Osteocyte (in vitro differentiated cells): ENCODE measurements at regions not wholly inside any gene's neighbourhood (a gene's known extent, or its start where the extent isn't known, plus 50 kb on each side); places are given as distances from the start of the nearest gene placed in this dataset.

Experiments used
- DNase-seq: peaks from one replicate; pipeline ENCODE4 v3.0.0; 2021; ENCODE audit warnings: mixed read lengths; ENCODE audit not compliant: unreplicated experiment; ENCODE audit errors: extremely low spot score
- H3K27ac Mint-ChIP-seq: one replicate; pipeline ENCODE4 v1.8.0; 2021; ENCODE audit warnings: mild to moderate bottlenecking, mixed read lengths; ENCODE audit not compliant: unreplicated experiment
- H3K27me3 Mint-ChIP-seq: one replicate; pipeline ENCODE4 v1.8.0; 2021; ENCODE audit warnings: mixed read lengths; ENCODE audit not compliant: unreplicated experiment
- H3K36me3 Mint-ChIP-seq: one replicate; pipeline ENCODE4 v1.8.0; 2021; ENCODE audit warnings: mixed read lengths; ENCODE audit not compliant: unreplicated experiment
- H3K4me1 Mint-ChIP-seq: one replicate; pipeline ENCODE4 v1.8.0; 2021; ENCODE audit warnings: mixed read lengths; ENCODE audit not compliant: unreplicated experiment
- H3K4me3 Mint-ChIP-seq: one replicate; pipeline ENCODE4 v1.8.0; 2021; ENCODE audit warnings: mild to moderate bottlenecking, moderate library complexity, mixed read lengths; ENCODE audit not compliant: unreplicated experiment
- H3K9me3 Mint-ChIP-seq: one replicate; pipeline ENCODE4 v1.8.0; 2021; ENCODE audit warnings: mixed read lengths; ENCODE audit not compliant: unreplicated experiment
- CTCF ChIP-seq: fragments of 200-600 bp; sonication (generic); IDR thresholded peaks from 2 replicates; pipeline ENCODE4 v1.5.0; 2021; ENCODE audit warnings: antibody characterized with exemption, mild to moderate bottlenecking, moderate library complexity

GRCh38 chr2:21571686-21572085, 447.9 kb downstream of the TDRD15 start:
- Mint-ChIP-seq H3K9me3 (no peaks in the 10 kb centered on the region), H3K27me3 (no peaks in the 10 kb centered on the region), H3K27ac (no peak overlapping the region), H3K4me3 (no peak overlapping the region), H3K4me1 (no peaks in the 10 kb centered on the region), H3K36me3 (no peaks in the 10 kb centered on the region)
- no peak for TF ChIP-seq CTCF
- no peak for DNase-seq

- Mint-ChIP-seq H3K4me1 (no peaks in the 10 kb centered on the region), H3K36me3 (no peaks in the 10 kb centered on the region), H3K4me3 (no peak overlapping the region), H3K27me3 (no peaks in the 10 kb centered on the region), H3K9me3 (peaks cover 9% of the 10 kb centered on the region), H3K27ac (no peak overlapping the region)
- no peak for TF ChIP-seq CTCF
- no peak for DNase-seq
These were observed 456.6 kb downstream of the TDRD15 start for GRCh38 chr2:21580391-21580790.

- Mint-ChIP-seq H3K4me1 (no peaks in the 10 kb centered on the region), H3K36me3 (no peaks in the 10 kb centered on the region), H3K27me3 (no peaks in the 10 kb centered on the region), H3K27ac (no peak overlapping the region), H3K4me3 (no peak overlapping the region), H3K9me3 (peaks cover 9% of the 10 kb centered on the region)
- DNase-seq = no peak
- no peak for TF ChIP-seq CTCF
These were observed 462.1 kb downstream of the TDRD15 start for GRCh38 chr2:21585881-21586280.

GRCh38 chr2:21590026-21590690, 466.4 kb downstream of the TDRD15 start:
- Mint-ChIP-seq H3K36me3 (no peaks in the 10 kb centered on the region), H3K9me3 (no peaks in the 10 kb centered on the region), H3K27me3 (no peaks in the 10 kb centered on the region), H3K4me3 (no peak overlapping the region), H3K4me1 (no peaks in the 10 kb centered on the region), H3K27ac (no peak overlapping the region)
- no peak for DNase-seq
- TF ChIP-seq CTCF = no peak

GRCh38 chr2:21591926-21592325, 468.2 kb downstream of the TDRD15 start:
- H3K9me3 Mint-ChIP-seq = no peaks in the 10 kb centered on the region
- TF ChIP-seq CTCF = no peak
- H3K4me3 Mint-ChIP-seq = no peak overlapping the region
- no peak overlapping the region for H3K27ac Mint-ChIP-seq
- H3K27me3 Mint-ChIP-seq = no peaks in the 10 kb centered on the region
- H3K36me3 Mint-ChIP-seq = no peaks in the 10 kb centered on the region
- no peak for DNase-seq
- H3K4me1 Mint-ChIP-seq = no peaks in the 10 kb centered on the region
